Cardiac muscle cell (in vitro differentiated cells and primary cell): ENCODE measurements at regions not wholly inside any gene's neighbourhood (a gene's known extent, or its start where the extent isn't known, plus 50 kb on each side); places are given as distances from the start of the nearest gene placed in this dataset.

Source experiments
- DNase-seq, 2 donors: peaks; one replicate each; pipeline versions ENCODE4 v3.0.0 to v3.0.0-alpha.2; 2010 to 2017; ENCODE audit warnings: low read depth in 1 of 2, low spot score in 1 of 2
- H3K27ac ChIP-seq: fragments of 200-600 bp; sonication (generic); 2 replicates; pipeline ENCODE4 v1.5.1; 2016
- H3K27me3 ChIP-seq: fragments of 200-600 bp; sonication (generic); 2 replicates; pipeline ENCODE4 v1.6.0; 2016; ENCODE audit warnings: control low read depth
- H3K36me3 ChIP-seq: fragments of 200-600 bp; sonication (generic); 2 replicates; pipeline ENCODE4 v1.5.1; 2016; ENCODE audit warnings: control low read depth
- H3K4me1 ChIP-seq: fragments of 200-600 bp; sonication (generic); 2 replicates; pipeline ENCODE4 v1.8.1; 2017; ENCODE audit warnings: low read depth, mild to moderate bottlenecking, mixed run types
- H3K4me3 ChIP-seq: fragments of 200-600 bp; sonication (generic); 2 replicates; pipeline ENCODE4 v1.5.1; 2016; ENCODE audit warnings: mild to moderate bottlenecking
- H3K9me3 ChIP-seq: fragments of 200-600 bp; sonication (generic); 2 replicates; pipeline ENCODE4 v1.5.1; 2017; ENCODE audit warnings: low read depth, mild to moderate bottlenecking, control low read depth
- TF ChIP-seq, protein P1 (sequence below): IDR thresholded peaks from 2 replicates; pipeline ENCODE4 v1.5.1; 2012; ENCODE audit warnings: low read depth, mild to moderate bottlenecking, low read length

DNA sequence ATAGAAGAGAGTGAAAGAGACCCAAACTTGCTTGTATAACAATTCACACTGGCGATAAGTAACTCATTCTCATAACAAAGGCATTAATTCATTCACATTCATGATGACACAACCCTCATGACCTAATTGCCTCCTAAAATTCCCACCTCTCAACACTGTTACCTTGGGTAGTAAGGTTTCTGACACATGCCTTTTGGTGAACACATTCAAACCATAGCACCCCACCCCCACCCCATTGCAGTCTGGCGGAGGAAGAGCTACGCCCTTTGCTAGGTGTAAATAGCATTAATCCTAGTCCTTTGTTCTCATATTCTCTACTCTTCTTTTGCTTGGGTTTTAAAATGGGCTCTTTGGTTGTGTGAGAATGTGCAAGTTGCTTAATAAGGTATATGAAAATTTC, 361.5 kb downstream of the DSEL start:
- DNase-seq, result no peak
- Histone ChIP-seq H3K27ac (no peak overlapping the region), H3K36me3 (no peaks in the 10 kb centered on the region), H3K9me3 (no peaks in the 10 kb centered on the region), H3K4me1 (no peaks in the 10 kb centered on the region), H3K4me3 (no peak overlapping the region), H3K27me3 (no peaks in the 10 kb centered on the region)
- TF ChIP-seq, protein P1, sequence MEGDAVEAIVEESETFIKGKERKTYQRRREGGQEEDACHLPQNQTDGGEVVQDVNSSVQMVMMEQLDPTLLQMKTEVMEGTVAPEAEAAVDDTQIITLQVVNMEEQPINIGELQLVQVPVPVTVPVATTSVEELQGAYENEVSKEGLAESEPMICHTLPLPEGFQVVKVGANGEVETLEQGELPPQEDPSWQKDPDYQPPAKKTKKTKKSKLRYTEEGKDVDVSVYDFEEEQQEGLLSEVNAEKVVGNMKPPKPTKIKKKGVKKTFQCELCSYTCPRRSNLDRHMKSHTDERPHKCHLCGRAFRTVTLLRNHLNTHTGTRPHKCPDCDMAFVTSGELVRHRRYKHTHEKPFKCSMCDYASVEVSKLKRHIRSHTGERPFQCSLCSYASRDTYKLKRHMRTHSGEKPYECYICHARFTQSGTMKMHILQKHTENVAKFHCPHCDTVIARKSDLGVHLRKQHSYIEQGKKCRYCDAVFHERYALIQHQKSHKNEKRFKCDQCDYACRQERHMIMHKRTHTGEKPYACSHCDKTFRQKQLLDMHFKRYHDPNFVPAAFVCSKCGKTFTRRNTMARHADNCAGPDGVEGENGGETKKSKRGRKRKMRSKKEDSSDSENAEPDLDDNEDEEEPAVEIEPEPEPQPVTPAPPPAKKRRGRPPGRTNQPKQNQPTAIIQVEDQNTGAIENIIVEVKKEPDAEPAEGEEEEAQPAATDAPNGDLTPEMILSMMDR, result no peak

DNA sequence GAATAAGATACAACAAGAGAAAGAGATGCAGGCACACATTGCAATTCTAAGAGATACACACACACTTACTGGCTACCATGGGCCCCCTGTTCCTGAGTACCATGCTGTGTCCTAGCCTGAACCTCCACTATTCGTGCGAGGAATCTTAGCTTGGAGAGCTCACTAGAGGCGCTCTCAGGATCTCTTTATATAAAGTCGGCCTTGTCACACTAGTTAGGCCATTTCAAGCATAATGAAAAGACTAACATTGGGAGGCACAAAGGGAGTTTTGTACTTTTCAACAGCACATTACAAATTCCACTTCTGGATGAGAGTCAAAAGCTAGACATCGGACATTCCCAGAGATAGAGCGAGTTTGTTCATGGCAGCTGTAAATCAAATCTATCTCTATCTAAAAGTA, 365.2 kb downstream of the DSEL start:
- no peaks in the 10 kb centered on the region for H3K27me3 ChIP-seq
- DNase-seq, result no peak
- TF ChIP-seq, protein P1, result no peak
- no peaks in the 10 kb centered on the region for H3K4me1 ChIP-seq
- no peaks in the 10 kb centered on the region for H3K9me3 ChIP-seq
- no peak overlapping the region for H3K4me3 ChIP-seq
- H3K36me3 ChIP-seq, result no peaks in the 10 kb centered on the region
- no peak overlapping the region for H3K27ac ChIP-seq

DNA sequence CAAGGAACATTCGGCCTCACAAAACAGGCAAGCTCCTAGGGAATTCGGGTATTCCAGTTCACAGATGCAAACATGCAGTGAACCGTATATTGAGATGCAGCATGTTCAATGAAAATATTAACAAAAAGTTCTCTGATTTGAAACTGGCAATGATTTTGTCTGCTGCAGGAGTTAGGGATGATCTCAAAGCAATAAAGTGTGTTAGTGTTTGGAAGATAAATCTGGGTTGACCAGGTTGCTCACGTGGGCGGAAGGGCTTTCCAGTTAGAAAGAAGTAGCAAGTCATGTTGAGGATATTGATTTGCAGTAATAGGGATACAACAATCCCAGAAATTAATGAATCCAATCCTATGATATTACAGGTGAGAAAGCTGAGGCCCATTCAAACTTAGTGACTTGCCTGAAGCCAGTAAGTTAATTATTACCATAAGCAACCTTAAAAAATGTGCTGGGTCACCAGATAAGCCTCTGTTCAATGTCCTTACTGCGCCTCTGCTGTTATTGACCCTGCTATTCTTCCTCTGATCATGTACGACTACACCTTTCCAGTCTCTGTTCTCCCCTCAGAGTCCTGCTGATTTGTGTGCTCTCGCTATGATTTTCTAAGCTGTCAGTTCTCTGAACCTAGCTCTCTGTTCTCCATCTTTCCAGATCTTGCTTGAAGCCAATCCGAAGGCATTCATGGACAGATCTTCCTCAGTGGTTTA, 370.8 kb downstream of the DSEL start:
- H3K4me3 ChIP-seq, result no peak overlapping the region
- no peak overlapping the region for H3K27ac ChIP-seq

DNA sequence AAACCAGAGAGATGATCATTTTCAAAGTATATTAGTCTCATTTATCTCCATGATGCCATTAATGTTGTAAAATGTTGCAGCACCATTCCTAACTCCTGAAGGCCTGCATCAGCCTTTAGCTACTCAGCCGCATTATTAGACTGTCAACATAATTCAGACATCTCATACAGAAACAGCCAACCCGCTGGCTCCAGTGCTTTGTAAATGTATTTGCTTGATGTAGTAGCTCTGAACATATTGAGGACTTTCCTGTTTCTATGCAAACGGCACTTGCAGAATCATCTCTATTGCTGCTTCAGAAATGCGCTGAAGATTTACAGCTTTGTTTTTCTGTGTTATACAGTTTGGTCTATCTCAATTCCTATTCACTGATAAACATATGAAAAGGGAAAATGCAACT, 372.2 kb downstream of the DSEL start:
- Histone ChIP-seq H3K27me3 (no peaks in the 10 kb centered on the region), H3K9me3 (no peaks in the 10 kb centered on the region), H3K4me3 (no peak overlapping the region), H3K4me1 (no peaks in the 10 kb centered on the region), H3K36me3 (no peaks in the 10 kb centered on the region), H3K27ac (no peak overlapping the region)
- DNase-seq, result no peak
- TF ChIP-seq, protein P1, result no peak

More for the DNA sequence above, 370.8 kb downstream of the DSEL start:
- Histone ChIP-seq H3K27me3 (no peaks in the 10 kb centered on the region), H3K9me3 (no peaks in the 10 kb centered on the region), H3K36me3 (no peaks in the 10 kb centered on the region), H3K4me1 (no peaks in the 10 kb centered on the region)
- TF ChIP-seq, protein P1, result no peak
- no peak for DNase-seq

DNA sequence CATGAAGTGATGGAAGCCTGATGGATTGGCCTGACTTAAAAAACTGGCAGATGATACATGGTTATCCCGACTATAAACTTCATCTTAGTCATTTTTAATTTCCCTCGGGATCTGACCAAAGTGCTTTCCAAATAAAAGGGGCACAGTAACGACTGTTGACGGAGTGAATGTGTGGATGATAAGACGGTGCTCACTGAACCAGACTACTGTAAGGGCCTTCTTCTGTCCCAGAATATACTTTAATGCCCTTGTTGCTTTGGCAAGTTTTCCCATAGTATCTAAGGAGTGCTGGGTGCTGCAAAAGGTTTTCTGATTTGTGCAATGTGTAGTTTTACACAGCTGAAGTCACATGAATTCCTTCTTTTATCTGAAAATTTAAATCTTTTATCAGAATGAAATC, 373.5 kb downstream of the DSEL start:
- Histone ChIP-seq H3K4me3 (no peak overlapping the region), H3K9me3 (no peaks in the 10 kb centered on the region)

More for the DNA sequence above, 373.5 kb downstream of the DSEL start:
- H3K27me3 ChIP-seq, result no peaks in the 10 kb centered on the region
- no peak overlapping the region for H3K27ac ChIP-seq
- no peaks in the 10 kb centered on the region for H3K36me3 ChIP-seq
- TF ChIP-seq, protein P1, result no peak
- H3K4me1 ChIP-seq, result no peaks in the 10 kb centered on the region
- DNase-seq, result no peak
